ENCODE measurements at regions not wholly inside any gene's neighbourhood (a gene's known extent, or its start where the extent isn't known, plus 50 kb on each side); places are given as distances from the start of the nearest gene placed in this dataset.

DNA sequence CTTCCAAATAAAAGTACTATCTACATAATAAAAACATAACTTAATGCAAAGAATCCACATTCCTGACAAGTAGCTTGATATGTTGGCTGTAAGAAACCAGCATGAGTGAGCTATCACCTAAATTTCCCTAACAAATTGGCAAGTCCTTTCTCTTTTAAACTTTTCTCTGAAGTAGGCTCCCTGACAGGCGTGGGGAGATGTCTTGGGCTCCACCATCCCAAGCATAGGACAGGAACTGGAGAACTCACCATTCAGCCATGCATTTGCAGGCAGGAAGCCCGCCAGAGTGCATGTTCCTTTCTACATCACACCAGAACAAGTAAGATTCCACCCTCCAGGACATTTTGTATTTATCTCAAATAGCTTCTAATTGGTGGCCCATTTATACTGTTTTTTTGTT is 921.9 kb upstream of the CELF4 start:
- no peak overlapping the region for H3K4me3 ChIP-seq (ENCODE audit: extremely low read depth in 1 of 4, insufficient read depth in 2 of 4, low read depth in 3 of 4, low read length in 4 of 4)
- no peaks in the 10 kb centered on the region for H3K9me3 ChIP-seq (ENCODE audit: insufficient read depth in 2 of 2, low read depth in 1 of 2, low read length in 1 of 2)
- POLR2A ChIA-PET (ENCODE audit: partially characterized antibody): no interaction called here
- H2BK5ac ChIP-seq (ENCODE audit: low read depth, low read length): no peak overlapping the region
- no peak overlapping the region for H3K18ac ChIP-seq (ENCODE audit: extremely low read depth, low read length)
- no peak overlapping the region for H2AK5ac ChIP-seq (ENCODE audit: low read depth, low read length)
- peaks cover 0 to 2% (median under 1%) of the 10 kb centered on the region in 4 experiments; a peak in 2 of 7 replicates for H3K4me1 ChIP-seq (replicated peaks in 1 of 4; ENCODE audit: control insufficient read depth in 3 of 4, insufficient read depth in 4 of 4, low read length in 3 of 4)
- no peak overlapping the region for H3K56ac ChIP-seq (replicated peaks; ENCODE audit: insufficient read length, low read depth, low read length)
- TF ChIP-seq BCL11A (IDR thresholded peaks at IDR 0.05; ENCODE audit: low read depth in 2 of 2, low read length in 2 of 2): no peak
- TF ChIP-seq RXRA (IDR thresholded peaks at IDR 0.05; ENCODE audit: insufficient read depth, low read depth, low read length): no peak
- TF ChIP-seq RFX5 (IDR thresholded peaks at IDR 0.05; ENCODE audit: borderline replicate concordance, low read depth, low read length): no peak
- no peak for TF ChIP-seq KDM4A (IDR thresholded peaks at IDR 0.05; ENCODE audit: low read depth, low read length, severe bottlenecking)
- TF ChIP-seq TEAD4 (IDR thresholded peaks at IDR 0.05; ENCODE audit: low read depth, low read length): no peak
- TF ChIP-seq SRF (IDR thresholded peaks at IDR 0.05; ENCODE audit: low read depth, low read length): no peak
- TF ChIP-seq SP4 (IDR thresholded peaks at IDR 0.05; ENCODE audit: low read length): no peak
- TF ChIP-seq CBX8 (IDR thresholded peaks at IDR 0.05; ENCODE audit: borderline replicate concordance, low read depth, low read length): no peak
- no peak for TF ChIP-seq PHF8 (conservative IDR thresholded peaks at IDR 0.05; ENCODE audit: low read depth, low read length)
- TF ChIP-seq CREB1 (IDR thresholded peaks at IDR 0.05): no peak
- no peak for TF ChIP-seq CTBP2 (IDR thresholded peaks at IDR 0.05; ENCODE audit: borderline replicate concordance, insufficient read depth, insufficient read length, low read length)
- no peak for TF ChIP-seq BACH1 (IDR thresholded peaks at IDR 0.05; ENCODE audit: low read length)
- TF ChIP-seq SIX5 (IDR thresholded peaks at IDR 0.05; ENCODE audit: low read depth, low read length): no peak
- TF ChIP-seq SUZ12 (IDR thresholded peaks at IDR 0.05; ENCODE audit: low read length): no peak
- no peak for TF ChIP-seq GABPA (IDR thresholded peaks at IDR 0.05; ENCODE audit: borderline replicate concordance, insufficient read depth, low read length)
- H4K91ac ChIP-seq (replicated peaks; ENCODE audit: insufficient read length, low read length): no peak overlapping the region
- whole genome bisulfite sequencing, 2 experiments (ENCODE audit: extremely low coverage in 1 of 2, insufficient coverage in 1 of 2, insufficient read length in 1 of 2, insufficient replicate concordance in 2 of 2, low coverage in 1 of 2, low lambda C conversion rate in 2 of 2, missing lambda C conversion rate in 1 of 2): 75% methylated on average over 2 of the region's 2 CpGs; no CpG with 5 or more reads in 1 of the 2 experiments
- no peak overlapping the region for H2BK15ac ChIP-seq (ENCODE audit: low read length)
- no peak overlapping the region for H3K4me2 ChIP-seq (ENCODE audit: insufficient read depth in 1 of 2, low read depth in 2 of 2, low read length in 2 of 2)
- H4K5ac ChIP-seq (ENCODE audit: insufficient read length, low read depth, low read length): no peak overlapping the region
- no peak overlapping the region for H2BK120ac ChIP-seq (replicated peaks; ENCODE audit: low read depth, low read length)
- no peak overlapping the region for H3K4ac ChIP-seq (replicated peaks; ENCODE audit: insufficient read length, low read depth, low read length)
- H3K23me2 ChIP-seq (ENCODE audit: low read depth, low read length): no peaks in the 10 kb centered on the region
- no peak overlapping the region for H2AFZ ChIP-seq (ENCODE audit: low read length)
- no peak overlapping the region for H2BK20ac ChIP-seq (ENCODE audit: low read length)
- no peak overlapping the region for H4K8ac ChIP-seq (ENCODE audit: extremely low read depth, insufficient read depth, low read length)
- CTCF ChIA-PET (ENCODE audit: partially characterized antibody): interaction anchor here (0.6 kb wide), 1 partner anchor 1357 kb away, joined by 3 read pairs; no protein-coding TSS in a partner anchor
- H3K9ac ChIP-seq (replicated peaks in 1 of 4; ENCODE audit: extremely low read depth in 1 of 4, low read depth in 3 of 4, low read length in 3 of 4): no peak overlapping the region
- H3K36me3 ChIP-seq (ENCODE audit: control insufficient read depth in 2 of 4, insufficient read depth in 4 of 4, low read length in 3 of 4): no peaks in the 10 kb centered on the region
- no peaks in the 10 kb centered on the region for H3K79me2 ChIP-seq (ENCODE audit: control insufficient read depth in 1 of 2, insufficient read depth in 2 of 2, low read length in 2 of 2)
- no peaks in the 10 kb centered on the region for H3K79me1 ChIP-seq (ENCODE audit: low read depth, low read length)
- no peaks in the 10 kb centered on the region for H4K20me1 ChIP-seq (replicated peaks in 1 of 2; ENCODE audit: control insufficient read depth in 1 of 2, insufficient read depth in 2 of 2, low read length in 2 of 2)
- H3K23ac ChIP-seq (ENCODE audit: insufficient read length): no peak overlapping the region
- H3K27me3 ChIP-seq (replicated peaks in 1 of 4; ENCODE audit: control insufficient read depth in 3 of 4, extremely low read depth in 1 of 4, insufficient read depth in 3 of 4, low read length in 3 of 4): no peaks in the 10 kb centered on the region
- FAIRE-seq: no peak
- no peak for DNase-seq (ENCODE audit: low read depth in 1 of 2, low spot score in 2 of 2)
- no peak overlapping the region for H3K27ac ChIP-seq (ENCODE audit: low read depth, low read length)
- H2BK12ac ChIP-seq (ENCODE audit: low read depth, low read length): no peak overlapping the region
- H3K14ac ChIP-seq (ENCODE audit: insufficient read length): no peak overlapping the region

Measured in H1 (cell line).